ENCODE measurements at regions not wholly inside any gene's neighbourhood (a gene's known extent, or its start where the extent isn't known, plus 50 kb on each side); places are given as distances from the start of the nearest gene placed in this dataset.

- DNase-seq: peak; percentile 47
Measured at GRCh38 chr20:17023806-17024205, 203.0 kb upstream of the PCSK2 start.

- DNase-seq: no peak
Measured at GRCh38 chr20:17024513-17025119, 202.2 kb upstream of the PCSK2 start.

- no peak for DNase-seq
Measured at GRCh38 chr20:17026346-17026745, 200.5 kb upstream of the PCSK2 start.

GRCh38 chr20:17029698-17030097, 197.1 kb upstream of the PCSK2 start:
- DNase-seq: no peak

- DNase-seq: no peak
Measured at GRCh38 chr20:17036541-17036940, 190.3 kb upstream of the PCSK2 start.

- DNase-seq: no peak
Measured at GRCh38 chr20:17042122-17042521, 184.7 kb upstream of the PCSK2 start.

- no peak for DNase-seq
Measured at GRCh38 chr20:17043323-17043722, 183.5 kb upstream of the PCSK2 start.

- DNase-seq: peak; percentile 42
Measured at GRCh38 chr20:17044891-17045290, 181.9 kb upstream of the PCSK2 start.

GRCh38 chr20:17059465-17059864, 167.4 kb upstream of the PCSK2 start:
- no peak for DNase-seq

GRCh38 chr20:17061715-17062114, 165.1 kb upstream of the PCSK2 start:
- no peak for DNase-seq

GRCh38 chr20:17062712-17063111, 164.1 kb upstream of the PCSK2 start:
- DNase-seq: no peak

GRCh38 chr20:17066902-17067301, 159.9 kb upstream of the PCSK2 start:
- DNase-seq: peak; percentile 25

GRCh38 chr20:17068084-17068711, 158.6 kb upstream of the PCSK2 start:
- no peak for DNase-seq

- no peak for DNase-seq
Measured at GRCh38 chr20:17077030-17077429, 149.8 kb upstream of the PCSK2 start.

- DNase-seq: no peak
Measured at GRCh38 chr20:17083738-17084137, 143.1 kb upstream of the PCSK2 start.

- DNase-seq: no peak
Measured at GRCh38 chr20:17084909-17085308, 141.9 kb upstream of the PCSK2 start.

- DNase-seq: no peak
Measured at GRCh38 chr20:17093782-17094181, 133.1 kb upstream of the PCSK2 start.

- DNase-seq: no peak
Measured at GRCh38 chr20:17097603-17098002, 129.2 kb upstream of the PCSK2 start.

GRCh38 chr20:17100506-17100905, 126.3 kb upstream of the PCSK2 start:
- DNase-seq: no peak

GRCh38 chr20:17107127-17107526, 119.7 kb upstream of the PCSK2 start:
- DNase-seq: no peak

GRCh38 chr20:17108896-17109295, 117.9 kb upstream of the PCSK2 start:
- no peak for DNase-seq

- no peak for DNase-seq
Measured at GRCh38 chr20:17109307-17109706, 117.5 kb upstream of the PCSK2 start.

- DNase-seq: no peak
Measured at GRCh38 chr20:17128206-17128605, 98.6 kb upstream of the PCSK2 start.

- DNase-seq: no peak
Measured at GRCh38 chr20:17129089-17129488, 97.8 kb upstream of the PCSK2 start.

GRCh38 chr20:17137692-17138091, 89.1 kb upstream of the PCSK2 start:
- no peak for DNase-seq
